B cell (primary cell): ENCODE measurements at regions not wholly inside any gene's neighbourhood (a gene's known extent, or its start where the extent isn't known, plus 50 kb on each side); places are given as distances from the start of the nearest gene placed in this dataset.

Experiments used
- ATAC-seq: fragments of 200-7000 bp; cut with Tn5 transposase; one replicate; pipeline ENCODE4 v1.10.0; 2021; ENCODE audit warnings: low read depth, mild to moderate bottlenecking, moderate number of reproducible peaks, moderate library complexity
- CTCF ChIA-PET: fragments of 350-600 bp; sonication (Branson Sonifier 250); formaldehyde crosslinking; loops from one replicate; lab custom pipeline; 2021; ENCODE audit warnings: antibody characterized with exemption, inconsistent platforms; lab: Charles Lee
- POLR2A ChIA-PET: fragments of 350-600 bp; sonication (Branson Sonifier 250); formaldehyde crosslinking; loops from one replicate; lab custom pipeline; 2021; ENCODE audit warnings: antibody characterized with exemption; lab: Charles Lee
- DNase-seq: peaks from one replicate; pipeline ENCODE4 v3.0.0; 2013
- H2AFZ ChIP-seq: 2 replicates; pipeline ENCODE4 v1.6.1; 2012; ENCODE audit warnings: mild to moderate bottlenecking, low read depth, low read length; ENCODE audit not compliant: insufficient read depth, poor library complexity, severe bottlenecking
- H3K27ac ChIP-seq, 2 donors: 1 replicate in 1 of 2; 2 replicates in 1 of 2; pipeline ENCODE4 v1.5.1; 2012 to 2013; ENCODE audit warnings: low read length in 2 of 2, mild to moderate bottlenecking in 2 of 2, moderate library complexity in 1 of 2
- H3K27me3 ChIP-seq, 4 experiments: fragments of 200-600 bp in 1 of 4; sonication (generic) in 1 of 4; replicated peaks in 1 of 4; 1 replicate in 2 of 4; 2 replicates in 2 of 4; pipeline versions ENCODE4 v1.6.1 to v1.7.0; 2013 to 2016; ENCODE audit warnings: low read length in 3 of 4, mild to moderate bottlenecking in 2 of 4, mixed read lengths in 1 of 4, moderate library complexity in 1 of 4; ENCODE audit not compliant: insufficient read depth in 4 of 4, control insufficient read depth in 3 of 4; ENCODE audit errors: control extremely low read depth in 1 of 4
- H3K36me3 ChIP-seq, 2 experiments: replicated peaks in 1 of 2; 1 replicate in 1 of 2; 2 replicates in 1 of 2; pipeline versions ENCODE4 v1.6.1 to v1.7.1; 2013; ENCODE audit warnings: low read length in 1 of 2; ENCODE audit not compliant: insufficient read depth in 2 of 2, control insufficient read depth in 1 of 2; ENCODE audit errors: control extremely low read depth in 1 of 2, extremely low read depth in 1 of 2
- H3K4me1 ChIP-seq, 2 donors: fragments of 200-600 bp in 1 of 2; sonication (generic) in 1 of 2; 1 replicate in 1 of 2; 2 replicates in 1 of 2; pipeline versions ENCODE4 v1.5.1 to v1.6.1; 2013 to 2017; ENCODE audit warnings: low read length in 2 of 2; ENCODE audit not compliant: control insufficient read depth in 2 of 2, insufficient read depth in 2 of 2
- H3K4me2 ChIP-seq: replicated peaks from 2 replicates; pipeline ENCODE3; 2012; ENCODE audit warnings: mild to moderate bottlenecking, low read depth, low read length; ENCODE audit not compliant: poor library complexity, severe bottlenecking
- H3K4me3 ChIP-seq, 5 experiments: fragments of 200-600 bp in 1 of 5; sonication (generic) in 1 of 5; 1 replicate in 3 of 5; 2 replicates in 2 of 5; pipeline versions ENCODE4 v1.5.1 to v1.7.0; 2011 to 2016; ENCODE audit warnings: low read length in 4 of 5, mild to moderate bottlenecking in 4 of 5, low read depth in 2 of 5, control low read depth in 1 of 5, moderate library complexity in 1 of 5; ENCODE audit not compliant: insufficient read depth in 1 of 5; ENCODE audit errors: control extremely low read depth in 1 of 5, extremely low read depth in 1 of 5
- H3K79me2 ChIP-seq: fragments of 200-600 bp; sonication (generic); one replicate; pipeline ENCODE4 v1.6.0; 2016; ENCODE audit warnings: low read length; ENCODE audit not compliant: control insufficient read depth, insufficient read depth
- H3K9ac ChIP-seq: fragments of 200-600 bp; sonication (generic); 2 replicates; pipeline ENCODE4 v1.6.1; 2017; ENCODE audit warnings: mild to moderate bottlenecking, low read length, moderate library complexity
- H3K9me3 ChIP-seq, 3 donors: one replicate each; pipeline versions ENCODE4 v1.6.1 to v1.7.1; 2013; ENCODE audit warnings: low read length in 2 of 3; ENCODE audit not compliant: control insufficient read depth in 2 of 3, insufficient read depth in 1 of 3; ENCODE audit errors: control extremely low read depth in 1 of 3
- H4K20me1 ChIP-seq: 2 replicates; pipeline ENCODE4 v1.6.0; 2012; ENCODE audit warnings: mild to moderate bottlenecking, low read length; ENCODE audit not compliant: insufficient read depth, control insufficient read depth, poor library complexity, severe bottlenecking
- H3K27ac Mint-ChIP-seq: one replicate; pipeline ENCODE4 v1.8.0; 2021; ENCODE audit warnings: mixed read lengths
- H3K27me3 Mint-ChIP-seq: one replicate; pipeline ENCODE4 v1.8.0; 2021; ENCODE audit warnings: mixed read lengths
- H3K4me1 Mint-ChIP-seq: one replicate; pipeline ENCODE4 v1.8.0; 2021; ENCODE audit warnings: mixed read lengths
- H3K4me3 Mint-ChIP-seq: one replicate; pipeline ENCODE4 v1.8.0; 2021; ENCODE audit warnings: mixed read lengths
- H3K9me3 Mint-ChIP-seq: one replicate; pipeline ENCODE4 v1.8.0; 2022; ENCODE audit warnings: mixed read lengths; ENCODE audit not compliant: insufficient read depth
- EZH2 ChIP-seq: IDR thresholded peaks from 2 replicates; pipeline ENCODE4 v1.6.1; 2012; ENCODE audit warnings: borderline replicate concordance, low read depth, mild to moderate bottlenecking, moderate library complexity, low read length; ENCODE audit not compliant: insufficient read depth, poor library complexity, severe bottlenecking
- WGBS: methylation state at CpG from one replicate; pipeline ENCODE4 v1.1.5; 2013; ENCODE audit warnings: missing lambda C conversion rate; ENCODE audit not compliant: insufficient coverage; 5-methylcytosine and 5-hydroxymethylcytosine counted together
- intact Hi-C: fragments of 100-400 bp; cut with micrococcal nuclease; formaldehyde crosslinking; loops from one replicate; pipeline ENCODE4 v1.10.0; 2022
- TF ChIP-seq, protein P1 (sequence below): fragments of 200-600 bp; IDR thresholded peaks from one replicate; pipeline ENCODE4 v1.8.0; 2022; ENCODE audit warnings: antibody characterized with exemption, mild to moderate bottlenecking

DNA sequence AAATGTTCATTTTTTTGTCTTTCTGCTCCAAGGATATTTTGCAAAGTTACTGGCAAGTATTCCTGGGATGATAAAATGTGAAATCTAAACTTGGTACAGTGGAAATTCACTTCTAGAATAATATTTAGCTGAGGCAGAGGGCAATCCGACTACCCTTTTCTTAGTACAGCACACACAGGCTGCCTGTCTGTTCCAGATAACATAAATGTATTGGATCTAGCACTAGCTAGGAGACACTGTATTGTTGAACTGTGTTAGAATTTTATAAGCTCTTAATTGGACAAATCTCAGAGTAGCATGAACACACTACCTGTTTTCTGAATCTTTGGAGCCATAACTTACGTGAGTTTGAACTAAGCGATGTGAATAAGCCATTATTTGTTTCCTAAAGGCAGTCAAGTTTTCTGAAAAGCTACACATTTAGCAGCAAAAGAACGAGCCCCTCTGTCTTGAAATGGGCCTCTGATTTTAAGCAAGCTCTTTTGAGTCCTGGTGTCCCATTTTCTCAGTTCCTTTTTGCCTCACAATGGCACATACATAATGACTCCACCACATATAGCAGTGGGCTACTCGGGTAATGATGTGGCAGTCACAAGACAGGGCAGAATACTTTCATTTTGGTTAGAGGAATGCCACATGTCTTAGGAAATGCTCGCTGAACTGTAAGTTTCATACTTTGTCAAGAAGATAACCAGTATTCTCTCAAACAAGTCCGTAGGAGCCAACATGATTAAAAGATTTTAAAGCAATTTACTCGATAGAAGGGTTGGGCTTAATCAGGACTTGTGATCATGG lies 116.5 kb upstream of the ESR1 start:
- ChIA-PET POLR2A (interaction anchor here (1.4 kb wide), 1 partner anchor 611 kb away, joined by 5 read pairs; no protein-coding TSS in a partner anchor), CTCF (interaction anchor here (0.8 to 3.7 kb wide), 18 partner anchors 11 to 666 kb away, joined by 3 to 87 read pairs (median 4); partner anchors contain the start of gene ESR1)
- 20% methylated on average over 2 of the region's 8 CpGs for WGBS
- Mint-ChIP-seq H3K27ac (peak overlapping the region; percentile 91), H3K4me3 (peak overlapping the region; percentile 75), H3K4me1 (peaks cover 23% of the 10 kb centered on the region), H3K9me3 (no peaks in the 10 kb centered on the region), H3K27me3 (no peaks in the 10 kb centered on the region)
- H3K27ac ChIP-seq: peak overlapping the region; percentile 65 to 76
- intact Hi-C loops: loop anchor here (1.0 to 10.0 kb wide), 3 partner anchors 9 to 433 kb away; no protein-coding TSS in a partner anchor
- peak overlapping the region in 4 of 5 experiments; percentile 15 to 64 (median 41) for H3K4me3 ChIP-seq
- H3K9me3 ChIP-seq: no peaks in the 10 kb centered on the region
- H4K20me1 ChIP-seq: no peaks in the 10 kb centered on the region
- no peak for TF ChIP-seq EZH2
- TF ChIP-seq, protein P1, sequence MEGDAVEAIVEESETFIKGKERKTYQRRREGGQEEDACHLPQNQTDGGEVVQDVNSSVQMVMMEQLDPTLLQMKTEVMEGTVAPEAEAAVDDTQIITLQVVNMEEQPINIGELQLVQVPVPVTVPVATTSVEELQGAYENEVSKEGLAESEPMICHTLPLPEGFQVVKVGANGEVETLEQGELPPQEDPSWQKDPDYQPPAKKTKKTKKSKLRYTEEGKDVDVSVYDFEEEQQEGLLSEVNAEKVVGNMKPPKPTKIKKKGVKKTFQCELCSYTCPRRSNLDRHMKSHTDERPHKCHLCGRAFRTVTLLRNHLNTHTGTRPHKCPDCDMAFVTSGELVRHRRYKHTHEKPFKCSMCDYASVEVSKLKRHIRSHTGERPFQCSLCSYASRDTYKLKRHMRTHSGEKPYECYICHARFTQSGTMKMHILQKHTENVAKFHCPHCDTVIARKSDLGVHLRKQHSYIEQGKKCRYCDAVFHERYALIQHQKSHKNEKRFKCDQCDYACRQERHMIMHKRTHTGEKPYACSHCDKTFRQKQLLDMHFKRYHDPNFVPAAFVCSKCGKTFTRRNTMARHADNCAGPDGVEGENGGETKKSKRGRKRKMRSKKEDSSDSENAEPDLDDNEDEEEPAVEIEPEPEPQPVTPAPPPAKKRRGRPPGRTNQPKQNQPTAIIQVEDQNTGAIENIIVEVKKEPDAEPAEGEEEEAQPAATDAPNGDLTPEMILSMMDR: no peak
- peak overlapping the region; percentile 71 for H2AFZ ChIP-seq
- H3K9ac ChIP-seq: peak overlapping the region; percentile 65
- ATAC-seq (peak; percentile 84), DNase-seq (peak; percentile 82)
- no peaks in the 10 kb centered on the region for H3K79me2 ChIP-seq
- peak overlapping the region; percentile 72 for H3K4me2 ChIP-seq
- peaks cover 19 to 20% of the 10 kb centered on the region in 2 donors for H3K4me1 ChIP-seq
- no peaks in the 10 kb centered on the region for H3K27me3 ChIP-seq
- no peaks in the 10 kb centered on the region for H3K36me3 ChIP-seq

DNA sequence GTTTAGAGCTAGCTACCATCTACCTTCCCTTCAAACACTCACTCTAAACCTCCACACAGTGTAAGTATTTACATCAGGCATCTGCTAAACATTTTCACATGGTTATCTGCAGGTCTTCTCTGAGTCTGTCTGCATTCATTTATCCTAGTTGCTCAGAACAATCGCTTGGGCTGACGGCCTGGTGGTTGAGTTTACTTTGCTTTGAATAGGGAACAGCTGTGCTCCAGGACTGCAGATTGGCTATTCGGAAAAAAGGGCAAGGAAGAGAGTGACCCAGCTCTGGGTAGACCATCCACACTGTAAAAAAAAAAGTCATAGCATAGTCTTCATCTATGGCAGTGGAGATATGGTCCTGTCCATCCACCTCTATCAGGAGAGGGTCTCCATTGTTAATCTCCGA lies 115.3 kb upstream of the ESR1 start:
- ATAC-seq (no peak), DNase-seq (no peak)
- peak overlapping the region; percentile 30 for H2AFZ ChIP-seq
- no peak for TF ChIP-seq EZH2
- TF ChIP-seq, protein P1: no peak
- peak overlapping the region; percentile 30 for H3K4me3 Mint-ChIP-seq
- no peaks in the 10 kb centered on the region for H3K9me3 ChIP-seq
- CTCF ChIA-PET: interaction anchor here (0.8 to 3.7 kb wide), 4 partner anchors 15 to 432 kb away, joined by 3 to 87 read pairs (median 13); no protein-coding TSS in a partner anchor
- H3K4me1 ChIP-seq: peaks cover 19 to 20% of the 10 kb centered on the region in 2 donors
- H3K4me3 ChIP-seq: no peak overlapping the region
- H3K4me1 Mint-ChIP-seq: peaks cover 23% of the 10 kb centered on the region
- H3K27me3 Mint-ChIP-seq: no peaks in the 10 kb centered on the region
- intact Hi-C loops: loop anchor here (10.0 kb wide), 1 partner anchor 73 kb away; no protein-coding TSS in a partner anchor
- no peak overlapping the region for H3K9ac ChIP-seq
- no peaks in the 10 kb centered on the region for H3K36me3 ChIP-seq
- peak overlapping the region in 1 of 2 donors; percentile 76 for H3K27ac ChIP-seq
- peak overlapping the region; percentile 42 for H3K27ac Mint-ChIP-seq
- H3K79me2 ChIP-seq: no peaks in the 10 kb centered on the region
- WGBS: 92% methylated on average over 2 of the region's 4 CpGs
- no peak overlapping the region for H3K4me2 ChIP-seq
- POLR2A ChIA-PET: no interaction called here
- no peaks in the 10 kb centered on the region for H3K27me3 ChIP-seq
- H3K9me3 Mint-ChIP-seq: no peaks in the 10 kb centered on the region
- no peaks in the 10 kb centered on the region for H4K20me1 ChIP-seq
